ENCODE measurements at regions not wholly inside any gene's neighbourhood (a gene's known extent, or its start where the extent isn't known, plus 50 kb on each side); places are given as distances from the start of the nearest gene placed in this dataset.

DNA sequence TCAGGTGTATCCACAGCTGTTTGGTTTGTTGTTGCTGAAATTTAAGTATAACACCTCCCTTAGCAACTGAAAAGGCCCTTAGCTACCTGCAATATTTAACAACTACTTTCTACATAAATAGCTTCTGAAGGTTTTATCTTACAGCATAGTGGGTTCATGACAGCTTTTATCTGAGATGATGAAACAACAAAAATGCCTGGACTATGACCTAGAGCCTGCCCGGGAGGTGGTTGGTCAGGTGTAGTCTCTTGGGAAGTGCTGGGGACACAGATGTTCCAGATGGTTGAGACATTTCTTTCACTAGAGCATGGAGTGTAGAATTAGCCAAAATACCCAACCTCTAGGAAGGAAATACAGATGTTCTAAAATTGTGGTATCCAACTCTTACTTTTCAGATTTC lies 705.4 kb downstream of the MAFB start:
- TF ChIP-seq CTCF (IDR thresholded peaks at IDR 0.05; ENCODE audit: unreplicated experiment) = no peak
- Mint-ChIP-seq H3K36me3 (no peaks in the 10 kb centered on the region), H3K4me3 (no peak overlapping the region), H3K9me3 (peaks cover 5% of the 10 kb centered on the region), H3K4me1 (peaks cover 11% of the 10 kb centered on the region), H3K27me3 (ENCODE audit: low read depth) (no peaks in the 10 kb centered on the region), H3K27ac (no peak overlapping the region)
- DNase-seq (ENCODE audit: low spot score in 2 of 2, unreplicated experiment in 2 of 2) = no peak

DNA sequence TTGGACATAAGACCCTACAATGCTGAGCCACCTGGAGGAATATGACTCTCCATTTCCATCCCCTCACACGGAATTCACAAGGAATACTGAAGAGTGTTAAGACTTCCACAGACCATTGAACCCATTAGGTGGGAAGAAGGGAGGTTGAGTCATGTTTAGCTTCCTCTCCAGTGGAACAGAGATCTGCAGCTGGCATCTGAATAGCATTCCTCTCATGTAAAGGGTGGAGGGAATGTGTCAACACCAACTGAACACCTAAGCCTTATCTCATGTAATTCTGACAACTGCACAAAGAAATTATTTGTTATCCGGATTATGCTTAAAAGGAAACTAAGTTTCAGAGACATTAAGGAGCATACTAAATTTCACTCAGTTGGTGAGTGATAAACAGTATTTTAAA lies 705.9 kb downstream of the MAFB start:
- Mint-ChIP-seq H3K4me3 (no peak overlapping the region), H3K27me3 (ENCODE audit: low read depth) (no peaks in the 10 kb centered on the region), H3K36me3 (no peaks in the 10 kb centered on the region), H3K9me3 (peaks cover 5% of the 10 kb centered on the region), H3K27ac (no peak overlapping the region), H3K4me1 (peaks cover 11% of the 10 kb centered on the region)
- no peak for TF ChIP-seq CTCF (IDR thresholded peaks at IDR 0.05; ENCODE audit: unreplicated experiment)
- DNase-seq (ENCODE audit: low spot score in 2 of 2, unreplicated experiment in 2 of 2) = no peak

- Mint-ChIP-seq H3K9me3 (peaks cover 47% of the 10 kb centered on the region), H3K27me3 (ENCODE audit: low read depth) (no peaks in the 10 kb centered on the region), H3K4me1 (no peaks in the 10 kb centered on the region), H3K4me3 (no peak overlapping the region), H3K36me3 (no peaks in the 10 kb centered on the region), H3K27ac (no peak overlapping the region)
- TF ChIP-seq CTCF (IDR thresholded peaks at IDR 0.05; ENCODE audit: unreplicated experiment) = no peak
- no peak for DNase-seq (ENCODE audit: low spot score in 2 of 2, unreplicated experiment in 2 of 2)
Observed at GRCh38 chr20:39974966-39975501, 714.0 kb downstream of the MAFB start.

- TF ChIP-seq CTCF (IDR thresholded peaks at IDR 0.05; ENCODE audit: unreplicated experiment) = no peak
- DNase-seq (ENCODE audit: low spot score in 2 of 2, unreplicated experiment in 2 of 2) = no peak
- Mint-ChIP-seq H3K27me3 (ENCODE audit: low read depth) (no peaks in the 10 kb centered on the region), H3K9me3 (peaks cover 40% of the 10 kb centered on the region), H3K36me3 (no peaks in the 10 kb centered on the region), H3K27ac (no peak overlapping the region), H3K4me3 (no peak overlapping the region), H3K4me1 (no peaks in the 10 kb centered on the region)
Observed at GRCh38 chr20:39968495-39968894, 720.5 kb downstream of the MAFB start.

DNA sequence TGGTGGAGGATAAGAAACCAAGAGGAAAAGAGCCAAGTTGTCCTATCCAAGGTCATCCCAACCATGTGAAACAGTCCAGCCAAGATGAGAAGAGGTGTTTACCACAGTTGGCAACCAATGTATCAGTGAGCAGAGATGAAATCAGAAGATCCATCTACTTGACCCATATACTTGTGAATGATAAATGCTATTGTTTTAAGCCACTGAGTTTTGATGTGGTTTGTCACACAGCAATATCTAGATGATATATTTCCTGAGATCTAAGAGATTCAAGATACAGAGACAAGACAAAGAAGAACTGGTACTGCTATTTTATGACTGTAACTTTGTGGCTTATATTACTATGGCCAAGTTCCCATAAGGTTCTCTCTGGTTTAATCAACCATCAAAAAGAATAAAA lies 721.2 kb downstream of the MAFB start:
- peaks cover 34% of the 10 kb centered on the region for H3K9me3 Mint-ChIP-seq
- H3K4me3 Mint-ChIP-seq = no peak overlapping the region
- no peak overlapping the region for H3K27ac Mint-ChIP-seq
- H3K4me1 Mint-ChIP-seq = no peaks in the 10 kb centered on the region
- H3K27me3 Mint-ChIP-seq (ENCODE audit: low read depth) = no peaks in the 10 kb centered on the region
- DNase-seq (ENCODE audit: low spot score in 2 of 2, unreplicated experiment in 2 of 2) = no peak
- no peaks in the 10 kb centered on the region for H3K36me3 Mint-ChIP-seq
- no peak for TF ChIP-seq CTCF (IDR thresholded peaks at IDR 0.05; ENCODE audit: unreplicated experiment)

All from mesothelial cell of epicardium (in vitro differentiated cells).